GM12872 (cell line): ENCODE measurements at regions not wholly inside any gene's neighbourhood (a gene's known extent, or its start where the extent isn't known, plus 50 kb on each side); places are given as distances from the start of the nearest gene placed in this dataset.

Source experiments
- TF ChIP-seq, protein P1 (sequence below): IDR thresholded peaks from 3 replicates; pipeline ENCODE4 v1.5.1; 2011; ENCODE audit warnings: low read depth, mild to moderate bottlenecking, low read length, moderate library complexity; ENCODE audit not compliant: insufficient read depth

DNA sequence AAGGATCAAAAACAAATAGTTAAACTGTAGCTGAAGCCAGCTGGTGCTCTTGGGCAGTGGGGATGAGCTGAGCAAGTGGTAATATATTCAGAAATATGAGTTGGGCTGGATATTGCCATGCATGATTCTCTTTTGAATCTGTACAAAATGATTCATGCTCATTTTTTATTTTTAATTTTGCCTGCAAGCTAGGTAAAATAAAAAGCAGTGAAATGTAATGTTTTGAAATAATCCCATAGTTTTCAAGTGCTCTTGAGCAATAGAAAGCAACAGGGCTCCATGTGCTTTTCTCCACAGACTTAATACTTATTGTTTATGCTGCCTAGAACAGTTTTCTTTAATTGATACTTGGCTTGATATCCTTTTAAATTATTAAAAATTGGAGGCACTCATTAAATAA is 489.3 kb downstream of the TLE4 start:
- TF ChIP-seq, protein P1, sequence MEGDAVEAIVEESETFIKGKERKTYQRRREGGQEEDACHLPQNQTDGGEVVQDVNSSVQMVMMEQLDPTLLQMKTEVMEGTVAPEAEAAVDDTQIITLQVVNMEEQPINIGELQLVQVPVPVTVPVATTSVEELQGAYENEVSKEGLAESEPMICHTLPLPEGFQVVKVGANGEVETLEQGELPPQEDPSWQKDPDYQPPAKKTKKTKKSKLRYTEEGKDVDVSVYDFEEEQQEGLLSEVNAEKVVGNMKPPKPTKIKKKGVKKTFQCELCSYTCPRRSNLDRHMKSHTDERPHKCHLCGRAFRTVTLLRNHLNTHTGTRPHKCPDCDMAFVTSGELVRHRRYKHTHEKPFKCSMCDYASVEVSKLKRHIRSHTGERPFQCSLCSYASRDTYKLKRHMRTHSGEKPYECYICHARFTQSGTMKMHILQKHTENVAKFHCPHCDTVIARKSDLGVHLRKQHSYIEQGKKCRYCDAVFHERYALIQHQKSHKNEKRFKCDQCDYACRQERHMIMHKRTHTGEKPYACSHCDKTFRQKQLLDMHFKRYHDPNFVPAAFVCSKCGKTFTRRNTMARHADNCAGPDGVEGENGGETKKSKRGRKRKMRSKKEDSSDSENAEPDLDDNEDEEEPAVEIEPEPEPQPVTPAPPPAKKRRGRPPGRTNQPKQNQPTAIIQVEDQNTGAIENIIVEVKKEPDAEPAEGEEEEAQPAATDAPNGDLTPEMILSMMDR: no peak

DNA sequence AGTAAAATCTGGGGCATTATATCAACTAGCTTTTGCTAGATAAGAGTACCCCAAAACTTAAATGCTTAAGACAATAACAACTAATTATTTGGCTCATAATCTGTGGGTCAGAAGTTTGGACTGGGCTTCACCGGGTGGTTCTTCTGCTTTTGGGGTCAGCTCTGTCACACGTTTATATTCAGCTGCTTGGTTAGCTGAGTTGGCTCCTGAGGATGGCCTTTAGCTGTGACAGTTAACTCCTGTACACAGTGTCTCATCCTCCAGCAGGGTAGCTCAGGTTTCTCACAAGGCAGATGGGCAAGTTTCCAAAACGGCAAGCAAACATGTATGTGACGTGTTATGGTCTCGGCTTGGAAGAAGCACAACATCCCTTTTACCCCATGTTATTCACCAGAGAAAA is 488.2 kb downstream of the TLE4 start:
- TF ChIP-seq, protein P1: no peak

- TF ChIP-seq, protein P1: no peak
Measured at GRCh38 chr9:80059191-80059590, 487.4 kb downstream of the TLE4 start.

DNA sequence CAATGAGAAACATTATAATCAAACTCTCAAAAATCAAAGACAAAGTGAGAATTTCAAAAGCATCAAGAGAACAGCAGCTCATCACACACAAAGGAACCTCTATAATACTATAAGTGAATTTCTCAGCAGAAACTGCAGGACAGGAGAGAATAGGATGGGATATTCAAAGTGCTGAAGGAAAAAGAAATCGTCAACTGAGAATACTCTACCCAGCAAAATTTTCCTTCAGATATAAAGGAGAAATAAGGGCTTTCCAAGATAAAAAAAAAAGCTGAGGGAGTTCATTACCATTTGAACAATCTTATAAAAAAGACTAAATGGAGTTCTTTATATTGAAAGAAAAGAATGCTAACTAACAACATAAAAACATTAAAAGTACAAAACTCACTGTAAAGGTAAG is 481.1 kb downstream of the TLE4 start:
- TF ChIP-seq, protein P1: no peak

GRCh38 chr9:80049096-80049782 is 477.5 kb downstream of the TLE4 start:
- TF ChIP-seq, protein P1: no peak

GRCh38 chr9:80046481-80046880 is 474.7 kb downstream of the TLE4 start:
- TF ChIP-seq, protein P1: no peak

GRCh38 chr9:80041821-80042220 is 470.1 kb downstream of the TLE4 start:
- TF ChIP-seq, protein P1: no peak
